ENCODE measurements at regions not wholly inside any gene's neighbourhood (a gene's known extent, or its start where the extent isn't known, plus 50 kb on each side); places are given as distances from the start of the nearest gene placed in this dataset.

GRCh38 chr1:214216779-214217178 is 64.2 kb upstream of the SMYD2 start:
- TF ChIP-seq HDGF (IDR thresholded peaks at IDR 0.05; ENCODE audit: borderline replicate concordance) (no peak), CTBP1 (IDR thresholded peaks at IDR 0.05; ENCODE audit: borderline replicate concordance) (no peak), SP1 (IDR thresholded peaks at IDR 0.05) (no peak), PKNOX1 (IDR thresholded peaks at IDR 0.05) (no peak), BHLHE40 (IDR thresholded peaks at IDR 0.05; ENCODE audit: borderline replicate concordance) (no peak), NFRKB (IDR thresholded peaks at IDR 0.05) (no peak), FOXA1 (IDR thresholded peaks at IDR 0.05) (no peak), FOXM1 (IDR thresholded peaks at IDR 0.05; ENCODE audit: borderline replicate concordance) (no peak), TARDBP (IDR thresholded peaks at IDR 0.05) (no peak), ARNT (IDR thresholded peaks at IDR 0.05) (no peak), ZNF384 (IDR thresholded peaks at IDR 0.05) (no peak)
